Activated T-helper 2 cell treated with anti-CD3 and anti-CD28 coated beads, Interferon-gamma antibody, Interleukin-2, Interleukin-4, amounts not matched to agents 10 μg/mL and 5 μg/mL and 100 μg/mL, durations not matched to agents 14 hours and 24 hours and 36 hours (primary cell): ENCODE measurements at regions not wholly inside any gene's neighbourhood (a gene's known extent, or its start where the extent isn't known, plus 50 kb on each side); places are given as distances from the start of the nearest gene placed in this dataset.

Experiments used
- DNase-seq: peaks from one replicate; pipeline ENCODE4 v3.0.0; 2021; ENCODE audit warnings: low spot score
- H3K27ac Mint-ChIP-seq: one replicate; pipeline ENCODE4 v1.8.0; 2021; ENCODE audit warnings: mixed read lengths
- H3K27me3 Mint-ChIP-seq: one replicate; pipeline ENCODE4 v1.8.0; 2021; ENCODE audit warnings: low read depth, mixed read lengths
- H3K36me3 Mint-ChIP-seq: one replicate; pipeline ENCODE4 v1.8.0; 2021; ENCODE audit warnings: low read depth, mixed read lengths
- H3K4me1 Mint-ChIP-seq: one replicate; pipeline ENCODE4 v1.8.0; 2021; ENCODE audit warnings: low read depth, mixed read lengths
- H3K4me3 Mint-ChIP-seq: one replicate; pipeline ENCODE4 v1.8.0; 2021; ENCODE audit warnings: low read depth, mild to moderate bottlenecking, moderate library complexity, mixed read lengths
- H3K9me3 Mint-ChIP-seq: one replicate; pipeline ENCODE4 v1.8.0; 2021; ENCODE audit warnings: mixed read lengths
- intact Hi-C: fragments of 100-400 bp; cut with micrococcal nuclease; formaldehyde crosslinking; loops from one replicate; pipeline ENCODE4 v1.15.1; 2023

DNA sequence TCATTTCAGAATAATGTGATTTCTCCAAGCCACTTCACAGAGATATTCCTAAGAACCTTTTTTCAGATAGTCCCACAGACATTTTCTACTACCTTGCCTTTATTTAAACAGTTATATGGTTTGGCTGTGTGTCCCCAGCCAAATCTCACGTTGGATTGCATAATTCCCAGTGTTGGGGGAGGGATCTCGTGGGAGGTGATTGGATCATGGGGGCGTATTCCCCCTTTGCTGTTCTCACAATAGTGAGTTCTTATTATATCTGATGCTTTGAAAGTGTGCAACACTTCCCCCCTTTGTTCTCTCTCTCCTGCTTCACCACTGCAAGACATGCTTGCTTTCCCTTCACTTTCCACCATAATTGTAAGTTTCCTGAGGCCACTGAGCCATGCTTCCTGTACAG is 93.6 kb upstream of the ZNF678 start:
- Mint-ChIP-seq H3K36me3 (no peaks in the 10 kb centered on the region), H3K27me3 (peaks cover 2% of the 10 kb centered on the region), H3K4me3 (no peak overlapping the region), H3K4me1 (no peaks in the 10 kb centered on the region), H3K9me3 (no peaks in the 10 kb centered on the region), H3K27ac (no peak overlapping the region)
- DNase-seq = no peak
- intact Hi-C loops = no loop called here

DNA sequence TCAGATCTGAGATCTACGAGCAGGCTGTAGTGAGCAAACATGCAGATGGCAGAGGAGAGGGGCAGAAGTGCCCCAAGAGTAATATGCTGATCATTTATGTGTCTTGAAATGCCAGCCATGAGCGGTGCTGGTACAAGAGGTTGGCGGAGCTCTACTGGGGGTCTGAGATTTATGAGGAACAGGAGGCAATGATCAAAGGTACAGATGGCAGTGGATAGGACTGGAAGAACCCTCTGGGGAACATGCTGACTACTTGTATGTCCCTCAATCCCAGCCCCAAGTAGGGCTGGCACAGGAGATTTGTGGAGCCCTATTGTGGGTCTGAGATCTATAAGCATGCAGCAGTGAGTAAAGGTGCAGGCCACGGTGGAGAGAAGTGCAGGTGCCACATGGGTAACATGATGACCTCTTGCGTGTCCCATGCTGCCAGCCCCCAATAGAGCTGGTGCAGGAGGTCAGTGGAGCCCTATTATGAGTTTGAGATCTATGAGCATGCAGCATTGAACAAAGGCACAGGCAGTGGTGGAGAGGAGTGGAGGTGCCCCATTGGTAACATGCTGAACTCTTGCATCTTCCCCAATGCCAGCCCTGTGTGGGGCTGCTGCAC is 97.2 kb upstream of the ZNF678 start:
- no peak overlapping the region for H3K27ac Mint-ChIP-seq
- no peak for DNase-seq
- H3K4me3 Mint-ChIP-seq = no peak overlapping the region
- H3K27me3 Mint-ChIP-seq = peaks cover 2% of the 10 kb centered on the region
- H3K4me1 Mint-ChIP-seq = no peaks in the 10 kb centered on the region
- no peaks in the 10 kb centered on the region for H3K9me3 Mint-ChIP-seq
- H3K36me3 Mint-ChIP-seq = no peaks in the 10 kb centered on the region
- intact Hi-C loops = no loop called here

DNA sequence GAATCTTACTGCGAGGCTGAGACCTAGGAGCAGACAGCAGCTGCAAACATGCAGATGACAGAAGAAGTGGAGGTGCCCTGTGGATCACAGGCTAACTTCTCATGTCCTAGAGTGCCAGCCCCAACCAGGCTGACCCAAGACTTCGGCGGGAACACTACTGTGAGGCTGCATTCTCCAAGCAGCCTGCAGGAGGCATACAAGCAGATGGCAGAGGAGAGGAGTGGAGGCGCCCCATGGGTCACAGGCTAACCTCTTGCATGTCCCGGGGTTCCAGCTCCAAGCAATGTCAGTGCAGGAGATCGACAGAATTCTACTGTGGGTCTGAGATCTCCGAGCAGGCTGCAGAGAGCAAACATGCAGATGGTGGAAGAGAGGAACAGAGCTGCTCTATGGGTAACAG is 98.1 kb upstream of the ZNF678 start:
- H3K27ac Mint-ChIP-seq = no peak overlapping the region

DNA sequence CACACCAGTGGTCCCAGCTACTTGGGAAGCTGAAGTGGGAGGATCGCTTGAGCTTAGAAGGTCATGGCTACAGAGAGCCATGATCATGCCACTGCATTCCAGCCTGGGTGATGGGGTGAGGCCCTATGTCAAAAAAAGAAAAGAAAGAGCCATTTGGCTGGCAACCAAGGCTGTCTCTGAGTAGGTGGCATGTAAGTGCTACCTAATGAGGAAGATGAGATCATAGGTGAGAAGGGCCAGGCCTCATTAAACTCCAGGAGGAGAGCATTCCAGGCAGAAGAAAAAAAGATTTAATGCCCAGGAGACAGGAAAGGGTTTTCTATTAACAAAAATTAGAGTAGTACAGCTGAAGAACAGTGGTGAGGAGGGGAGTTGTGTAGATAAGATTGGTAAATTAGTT is 103.4 kb upstream of the ZNF678 start:
- no peak overlapping the region for H3K4me3 Mint-ChIP-seq
- no peak for DNase-seq
- no peaks in the 10 kb centered on the region for H3K4me1 Mint-ChIP-seq
- H3K27ac Mint-ChIP-seq = no peak overlapping the region
- H3K9me3 Mint-ChIP-seq = no peaks in the 10 kb centered on the region
- intact Hi-C loops = no loop called here
- peaks cover 4% of the 10 kb centered on the region for H3K27me3 Mint-ChIP-seq
- no peaks in the 10 kb centered on the region for H3K36me3 Mint-ChIP-seq

More for the DNA sequence above, 98.1 kb upstream of the ZNF678 start:
- intact Hi-C loops = no loop called here
- Mint-ChIP-seq H3K36me3 (no peaks in the 10 kb centered on the region), H3K27me3 (peaks cover 4% of the 10 kb centered on the region), H3K4me1 (no peaks in the 10 kb centered on the region), H3K4me3 (no peak overlapping the region), H3K9me3 (no peaks in the 10 kb centered on the region)
- DNase-seq = no peak

DNA sequence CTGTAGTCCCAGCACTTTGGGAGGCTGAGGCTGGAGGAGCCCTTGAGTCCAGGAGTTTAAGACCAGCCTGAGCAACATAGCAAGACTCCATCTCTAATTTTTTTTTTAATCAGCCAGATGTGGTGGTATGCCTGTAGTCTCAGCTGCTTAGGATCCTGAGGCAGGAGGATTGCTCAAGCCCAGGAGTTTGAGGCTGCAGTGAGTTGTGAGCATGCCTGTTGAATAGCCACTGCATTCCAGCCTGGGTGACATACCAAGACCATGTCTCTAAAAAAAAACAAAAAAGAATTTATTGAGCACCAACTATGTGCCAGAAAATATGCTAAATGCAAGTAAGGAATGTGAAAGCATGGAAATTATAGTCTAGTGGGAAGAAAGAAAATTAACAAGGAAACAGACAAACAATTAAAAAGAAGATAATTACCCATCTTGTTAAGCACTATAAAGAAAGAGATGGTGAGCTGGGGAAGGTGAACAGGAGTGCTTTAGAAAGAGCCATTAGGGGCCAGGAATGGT is 104.0 kb upstream of the ZNF678 start:
- Mint-ChIP-seq H3K36me3 (no peaks in the 10 kb centered on the region), H3K4me1 (no peaks in the 10 kb centered on the region), H3K9me3 (no peaks in the 10 kb centered on the region), H3K4me3 (no peak overlapping the region), H3K27ac (no peak overlapping the region), H3K27me3 (peaks cover 4% of the 10 kb centered on the region)
- DNase-seq = no peak
- intact Hi-C loops = no loop called here

DNA sequence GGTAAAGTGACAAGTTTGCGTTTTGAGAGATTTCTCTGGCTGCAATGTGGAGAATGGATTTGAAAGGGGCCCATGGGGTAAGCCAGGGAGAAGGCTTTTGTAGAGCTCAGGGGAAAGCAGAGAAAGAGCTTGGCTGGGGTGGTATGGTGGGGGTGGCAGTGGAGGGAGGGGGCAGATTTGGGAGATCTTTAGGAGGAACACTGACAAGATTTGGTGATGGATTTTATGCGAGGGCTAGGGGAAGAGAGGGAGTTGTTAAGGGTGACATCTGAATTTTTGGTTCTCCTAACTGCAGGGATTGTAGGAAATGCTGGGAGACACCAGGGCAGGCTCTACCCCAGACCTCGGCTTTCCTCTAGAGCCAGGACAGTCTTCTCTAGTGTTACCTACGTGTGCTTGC is 108.7 kb upstream of the ZNF678 start:
- no peak overlapping the region for H3K4me3 Mint-ChIP-seq
- no peak for DNase-seq
- no peaks in the 10 kb centered on the region for H3K27me3 Mint-ChIP-seq
- H3K27ac Mint-ChIP-seq = no peak overlapping the region
- no peaks in the 10 kb centered on the region for H3K36me3 Mint-ChIP-seq
- intact Hi-C loops = no loop called here
- H3K4me1 Mint-ChIP-seq = no peaks in the 10 kb centered on the region
- no peaks in the 10 kb centered on the region for H3K9me3 Mint-ChIP-seq

DNA sequence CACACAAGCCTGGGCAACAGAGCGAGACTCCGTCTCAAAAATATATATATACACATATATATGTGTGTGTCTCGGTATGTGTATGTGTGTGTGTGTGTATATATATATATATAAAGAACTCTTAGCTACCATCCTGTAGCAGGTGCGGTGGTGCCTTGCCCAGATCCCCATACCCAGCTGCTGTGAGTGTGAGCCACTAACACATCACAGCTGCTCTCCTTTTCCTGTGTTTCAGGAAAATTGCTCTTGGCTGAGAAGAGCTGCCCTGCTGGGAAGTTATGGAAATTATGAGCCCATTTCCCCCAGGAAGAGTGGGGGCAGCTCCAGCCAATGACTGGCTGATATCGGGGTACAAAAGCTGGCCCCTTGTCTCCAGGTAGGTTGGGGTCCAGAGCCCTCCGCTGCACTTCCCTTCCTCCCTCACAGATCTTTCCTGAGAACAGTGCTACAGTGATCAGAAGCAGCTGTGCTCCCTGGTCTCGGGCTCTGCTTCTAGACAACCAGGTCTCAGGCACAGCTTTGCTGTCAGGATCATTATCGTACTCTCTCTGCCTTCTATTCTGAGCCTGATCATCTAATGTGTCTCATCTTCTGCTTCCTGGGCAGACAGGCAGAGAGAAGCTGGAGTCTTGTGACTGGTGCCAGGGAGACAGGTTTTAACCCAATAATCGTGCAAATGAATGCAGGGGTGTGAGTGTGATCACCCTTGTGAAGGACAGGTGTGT is 109.6 kb upstream of the ZNF678 start:
- intact Hi-C loops = no loop called here
- Mint-ChIP-seq H3K4me3 (no peak overlapping the region), H3K4me1 (peaks cover 2% of the 10 kb centered on the region), H3K27ac (no peak overlapping the region), H3K27me3 (peaks cover 2% of the 10 kb centered on the region), H3K36me3 (no peaks in the 10 kb centered on the region), H3K9me3 (no peaks in the 10 kb centered on the region)
- DNase-seq = no peak

DNA sequence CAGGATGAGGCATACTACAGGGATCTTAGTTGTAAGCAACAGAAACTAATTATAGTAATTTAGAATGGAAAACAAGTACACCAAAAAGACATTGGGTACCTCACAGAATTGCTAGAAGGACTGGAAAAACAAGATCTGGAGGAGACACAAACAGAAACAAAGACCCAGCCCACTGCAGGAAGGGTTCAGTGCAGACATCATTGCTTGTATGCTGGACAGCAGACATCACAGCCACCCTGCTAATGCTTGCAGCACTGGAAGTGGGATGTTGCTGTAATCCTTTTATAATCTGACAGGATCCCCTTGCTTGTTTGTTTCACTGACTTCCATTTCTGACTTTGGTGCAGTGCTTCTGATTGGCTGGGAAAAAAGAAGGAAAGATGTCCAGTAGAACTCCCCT is 111.4 kb upstream of the ZNF678 start:
- H3K27me3 Mint-ChIP-seq = peaks cover 2% of the 10 kb centered on the region
- no peak overlapping the region for H3K27ac Mint-ChIP-seq
- no peak for DNase-seq
- intact Hi-C loops = no loop called here
- peaks cover 2% of the 10 kb centered on the region for H3K4me1 Mint-ChIP-seq
- H3K9me3 Mint-ChIP-seq = no peaks in the 10 kb centered on the region
- H3K36me3 Mint-ChIP-seq = no peaks in the 10 kb centered on the region
- no peak overlapping the region for H3K4me3 Mint-ChIP-seq

DNA sequence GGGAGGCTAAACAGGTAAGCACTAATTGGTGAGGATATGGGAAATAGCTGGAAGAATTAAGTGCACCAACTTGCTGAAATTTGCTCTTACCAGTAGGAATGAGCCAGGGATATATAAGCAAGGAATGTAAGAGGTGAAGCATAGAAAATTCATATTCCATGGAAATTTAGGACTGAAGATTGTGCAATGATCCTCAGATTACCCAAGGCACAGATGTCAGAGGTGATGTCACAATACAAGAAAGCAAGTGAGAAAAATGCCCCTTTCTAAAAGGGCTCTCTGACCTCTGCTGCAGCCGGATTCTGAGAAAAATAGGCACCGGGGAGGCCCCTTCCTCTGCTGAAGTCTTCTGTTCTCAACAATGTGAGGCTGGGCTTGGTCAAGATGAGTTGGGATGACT is 112.3 kb upstream of the ZNF678 start:
- intact Hi-C loops = no loop called here
- Mint-ChIP-seq H3K27me3 (peaks cover 2% of the 10 kb centered on the region), H3K4me1 (peaks cover 2% of the 10 kb centered on the region), H3K27ac (no peak overlapping the region), H3K36me3 (no peaks in the 10 kb centered on the region), H3K9me3 (no peaks in the 10 kb centered on the region), H3K4me3 (no peak overlapping the region)
- no peak for DNase-seq

DNA sequence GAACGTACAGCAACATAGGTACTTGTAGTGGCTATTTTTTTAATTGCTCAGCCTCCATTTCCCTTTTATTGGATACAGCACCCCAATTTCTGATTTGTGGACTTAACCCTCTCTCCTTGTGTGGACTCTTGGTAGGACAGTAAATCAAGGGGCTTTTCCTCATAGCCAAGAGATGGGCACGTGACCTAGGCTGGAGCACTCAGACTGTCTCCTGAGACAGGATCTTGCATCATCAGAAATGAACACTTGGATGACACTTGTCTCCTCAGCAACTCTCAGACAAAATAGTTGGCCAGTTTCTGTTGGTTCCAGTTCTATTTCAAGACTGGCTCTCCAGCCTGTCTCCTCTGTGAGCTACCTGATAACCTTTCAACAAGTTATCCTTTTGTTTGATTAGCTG is 112.9 kb upstream of the ZNF678 start:
- H3K4me1 Mint-ChIP-seq = peaks cover 2% of the 10 kb centered on the region
- intact Hi-C loops = no loop called here
- H3K27ac Mint-ChIP-seq = no peak overlapping the region
- no peaks in the 10 kb centered on the region for H3K9me3 Mint-ChIP-seq
- no peak for DNase-seq
- peaks cover 2% of the 10 kb centered on the region for H3K27me3 Mint-ChIP-seq
- H3K4me3 Mint-ChIP-seq = no peak overlapping the region
- no peaks in the 10 kb centered on the region for H3K36me3 Mint-ChIP-seq

DNA sequence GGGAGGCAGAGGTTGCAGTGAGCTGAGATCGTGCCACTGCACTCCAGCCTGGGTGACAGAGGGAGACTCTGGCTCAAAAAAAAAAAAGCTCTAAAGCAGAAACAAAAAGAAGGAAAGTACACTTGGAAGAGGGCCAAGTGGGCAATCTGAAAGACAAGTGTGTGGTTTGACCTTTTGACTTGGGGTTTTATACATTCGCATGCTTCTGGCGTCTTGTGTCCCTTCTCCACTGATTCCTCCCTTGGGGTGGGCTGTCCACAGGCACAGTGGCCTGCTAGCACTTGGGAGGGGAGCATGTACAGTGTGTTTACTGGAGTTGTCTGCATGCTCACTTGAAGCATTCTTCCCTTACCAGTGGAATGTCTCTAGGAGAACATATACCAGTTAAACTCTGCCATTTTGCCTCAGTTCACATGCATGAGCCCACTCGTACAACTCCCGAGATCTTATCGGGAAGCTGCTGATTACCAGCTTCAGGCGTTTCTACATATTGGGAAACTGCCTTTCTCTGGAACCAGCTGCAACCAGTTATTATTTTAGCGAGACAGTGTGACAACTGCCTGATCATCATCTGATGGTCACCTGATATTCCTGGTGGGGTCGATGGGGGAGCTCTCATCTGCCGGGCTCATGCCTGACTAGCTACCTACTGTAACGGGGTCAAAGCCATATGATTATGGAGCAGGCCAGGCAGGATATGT is 113.5 kb upstream of the ZNF678 start:
- peaks cover 2% of the 10 kb centered on the region for H3K27me3 Mint-ChIP-seq
- H3K4me1 Mint-ChIP-seq = peaks cover 2% of the 10 kb centered on the region
- H3K27ac Mint-ChIP-seq = no peak overlapping the region
- intact Hi-C loops = no loop called here
- no peaks in the 10 kb centered on the region for H3K36me3 Mint-ChIP-seq
- no peaks in the 10 kb centered on the region for H3K9me3 Mint-ChIP-seq
- H3K4me3 Mint-ChIP-seq = no peak overlapping the region
- no peak for DNase-seq

DNA sequence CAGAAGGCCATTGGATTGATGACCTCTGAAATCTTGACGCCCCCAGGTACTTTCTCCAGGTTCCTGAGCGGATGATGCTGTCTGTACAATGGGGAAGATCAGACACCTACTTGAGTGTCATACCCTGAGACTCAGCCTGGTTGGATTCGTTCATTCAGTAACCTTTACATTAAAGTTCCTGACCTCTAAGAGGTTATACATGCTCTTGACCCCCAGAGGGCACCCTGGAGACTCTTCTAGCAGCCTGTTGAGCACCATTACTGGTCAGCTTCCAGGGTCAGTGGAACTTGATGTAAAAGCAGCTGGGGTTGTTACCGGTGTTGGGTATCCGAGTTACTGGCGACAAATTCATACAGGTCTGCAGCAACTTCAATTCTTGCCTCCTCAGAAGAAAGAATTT is 114.3 kb upstream of the ZNF678 start:
- intact Hi-C loops = no loop called here
- Mint-ChIP-seq H3K4me1 (peaks cover 2% of the 10 kb centered on the region), H3K9me3 (no peaks in the 10 kb centered on the region), H3K36me3 (no peaks in the 10 kb centered on the region), H3K4me3 (no peak overlapping the region), H3K27me3 (peaks cover 2% of the 10 kb centered on the region), H3K27ac (no peak overlapping the region)
- peak; percentile 12 for DNase-seq

DNA sequence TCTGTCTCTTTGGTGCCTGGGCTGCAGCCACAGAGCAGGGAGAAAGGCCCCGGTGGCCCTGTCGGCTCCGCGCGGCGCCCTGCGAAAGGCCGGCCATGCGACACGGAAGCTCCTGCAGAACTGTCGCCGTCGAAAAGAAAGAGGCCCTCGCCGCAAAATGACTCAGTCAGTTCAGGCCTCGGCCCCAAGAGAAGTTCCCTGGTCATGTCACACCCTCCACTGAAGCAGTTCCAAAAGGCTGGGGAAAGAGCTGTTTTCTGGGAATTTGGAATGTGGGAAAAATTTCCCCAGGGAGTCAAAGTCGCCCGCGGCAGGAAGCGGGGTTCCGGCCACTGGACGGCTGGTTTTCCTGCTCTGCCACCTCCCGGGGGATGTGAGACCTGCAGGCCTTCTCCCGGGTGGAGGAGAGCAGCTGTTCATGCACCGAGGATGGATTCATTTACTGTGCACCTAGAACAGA is 115.8 kb upstream of the ZNF678 start:
- Mint-ChIP-seq H3K4me3 (no peak overlapping the region), H3K27me3 (peaks cover 4% of the 10 kb centered on the region), H3K36me3 (no peaks in the 10 kb centered on the region)

More for the DNA sequence above, 115.8 kb upstream of the ZNF678 start:
- H3K27ac Mint-ChIP-seq = no peak overlapping the region
- intact Hi-C loops = no loop called here
- DNase-seq = no peak
- no peaks in the 10 kb centered on the region for H3K9me3 Mint-ChIP-seq
- H3K4me1 Mint-ChIP-seq = peaks cover 2% of the 10 kb centered on the region
